ENCODE measurements at regions not wholly inside any gene's neighbourhood (a gene's known extent, or its start where the extent isn't known, plus 50 kb on each side); places are given as distances from the start of the nearest gene placed in this dataset.

- CTCF ChIA-PET = interaction anchor here (1.0 to 4.1 kb wide), 10 partner anchors 10 to 290 kb away, joined by 3 to 40 read pairs (median 5); no protein-coding TSS in a partner anchor
- DNase-seq (ENCODE audit: extremely low spot score) = no peak
- POLR2A ChIA-PET = no interaction called here
- no peak for TF ChIP-seq CTCF (IDR thresholded peaks at IDR 0.05; ENCODE audit: control extremely low read depth, extremely low read depth, low read depth, missing control alignments)
Measured at GRCh38 chr20:22974354-22974753, 60.8 kb upstream of the SSTR4 start.

GRCh38 chr20:22977047-22977785 lies 57.9 kb upstream of the SSTR4 start:
- no peak for TF ChIP-seq CTCF (IDR thresholded peaks at IDR 0.05; ENCODE audit: control extremely low read depth, extremely low read depth, low read depth, missing control alignments)
- POLR2A ChIA-PET = no interaction called here
- DNase-seq (ENCODE audit: extremely low spot score) = no peak
- CTCF ChIA-PET = interaction anchor here (0.9 to 2.1 kb wide), 3 partner anchors 69 to 639 kb away, joined by 3 to 4 read pairs (median 3); no protein-coding TSS in a partner anchor

- ChIA-PET POLR2A (no interaction called here), CTCF (interaction anchor here (1.5 kb wide), 1 partner anchor 10 kb away, joined by 6 read pairs; no protein-coding TSS in a partner anchor)
- DNase-seq (ENCODE audit: extremely low spot score) = no peak
- no peak for TF ChIP-seq CTCF (IDR thresholded peaks at IDR 0.05; ENCODE audit: control extremely low read depth, extremely low read depth, low read depth, missing control alignments)
Measured at GRCh38 chr20:22984008-22984407, 51.1 kb upstream of the SSTR4 start.

- no peak for DNase-seq (ENCODE audit: extremely low spot score)
- ChIA-PET CTCF (interaction anchor here (1.1 to 1.5 kb wide), 2 partner anchors 10 to 24 kb away, joined by 3 to 6 read pairs; no protein-coding TSS in a partner anchor), POLR2A (no interaction called here)
- no peak for TF ChIP-seq CTCF (IDR thresholded peaks at IDR 0.05; ENCODE audit: control extremely low read depth, extremely low read depth, low read depth, missing control alignments)
Measured at GRCh38 chr20:22984606-22985005, 50.5 kb upstream of the SSTR4 start.

- POLR2A ChIA-PET = no interaction called here
- CTCF ChIA-PET = interaction anchor here (1.1 to 1.8 kb wide), 3 partner anchors 10 to 24 kb away, joined by 3 to 9 read pairs (median 6); no protein-coding TSS in a partner anchor
- no peak for DNase-seq (ENCODE audit: extremely low spot score)
- no peak for TF ChIP-seq CTCF (IDR thresholded peaks at IDR 0.05; ENCODE audit: control extremely low read depth, extremely low read depth, low read depth, missing control alignments)
Measured at GRCh38 chr20:22985239-22985778, 49.8 kb upstream of the SSTR4 start.

Data from GM10248 (cell line).